H1 (cell line): ENCODE measurements at regions not wholly inside any gene's neighbourhood (a gene's known extent, or its start where the extent isn't known, plus 50 kb on each side); places are given as distances from the start of the nearest gene placed in this dataset.

ENCODE experiments used
- CTCF ChIA-PET: fragments of 300-600 bp; sonication (Branson Sonifier 250); formaldehyde crosslinking; loops from one replicate; lab custom pipeline; 2021; ENCODE audit not compliant: partially characterized antibody; lab: Charles Lee
- POLR2A ChIA-PET: fragments of 300-600 bp; sonication (Branson Sonifier 250); formaldehyde crosslinking; loops from one replicate; lab custom pipeline; 2021; ENCODE audit warnings: inconsistent platforms; ENCODE audit not compliant: partially characterized antibody; lab: Charles Lee
- DNase-seq, 2 experiments: peaks; one replicate each; pipeline versions ENCODE4 v3.0.0 to v3.0.0-alpha.2; 2010 to 2022; ENCODE audit warnings: low spot score in 2 of 2, low read depth in 1 of 2, mixed read lengths in 1 of 2
- FAIRE-seq: peaks from 2 replicates; lab custom pipeline; 2011; peaks lifted over from hg19 to GRCh38; lab: Jason Lieb, UNC
- H2AFZ ChIP-seq: 2 replicates; pipeline ENCODE4 v1.8.1; 2012; ENCODE audit warnings: low read length, inconsistent platforms
- H2AK5ac ChIP-seq: 2 replicates; pipeline ENCODE4 v1.6.1; 2013; ENCODE audit warnings: low read depth, low read length
- H2BK120ac ChIP-seq: replicated peaks from 2 replicates; pipeline ENCODE3; 2013; ENCODE audit warnings: low read depth, low read length, inconsistent platforms
- H2BK12ac ChIP-seq: 2 replicates; pipeline ENCODE4 v1.6.1; 2013; ENCODE audit warnings: low read depth, low read length
- H2BK15ac ChIP-seq: 2 replicates; pipeline ENCODE4 v1.6.1; 2013; ENCODE audit warnings: low read length
- H2BK20ac ChIP-seq: 2 replicates; pipeline ENCODE4 v1.6.1; 2013; ENCODE audit warnings: low read length
- H2BK5ac ChIP-seq: 2 replicates; pipeline ENCODE4 v1.6.1; 2013; ENCODE audit warnings: low read depth, low read length
- H3K14ac ChIP-seq: 2 replicates; pipeline ENCODE4 v1.6.1; 2013; ENCODE audit warnings: inconsistent platforms; ENCODE audit not compliant: insufficient read length
- H3K18ac ChIP-seq: 2 replicates; pipeline ENCODE4 v1.6.1; 2013; ENCODE audit warnings: low read length; ENCODE audit errors: extremely low read depth
- H3K23ac ChIP-seq: 2 replicates; pipeline ENCODE4 v1.6.1; 2013; ENCODE audit warnings: inconsistent platforms; ENCODE audit not compliant: insufficient read length
- H3K23me2 ChIP-seq: 2 replicates; pipeline ENCODE4 v1.6.1; 2013; ENCODE audit warnings: low read depth, low read length
- H3K27ac ChIP-seq: 2 replicates; pipeline ENCODE4 v1.6.1; 2011; ENCODE audit warnings: low read depth, low read length, inconsistent platforms
- H3K27me3 ChIP-seq, 4 experiments: replicated peaks in 1 of 4; 1 replicate in 1 of 4; 2 replicates in 3 of 4; pipeline versions ENCODE4 v1.6.1 to v1.8.1; 2011 to 2013; ENCODE audit warnings: low read length in 3 of 4, mild to moderate bottlenecking in 3 of 4, inconsistent platforms in 2 of 4, mixed read lengths in 2 of 4, moderate library complexity in 1 of 4; ENCODE audit not compliant: control insufficient read depth in 3 of 4, insufficient read depth in 3 of 4; ENCODE audit errors: extremely low read depth in 1 of 4
- H3K36me3 ChIP-seq, 4 experiments: 2 replicates each; pipeline versions ENCODE4 v1.6.1 to v1.8.1; 2011 to 2013; ENCODE audit warnings: mild to moderate bottlenecking in 4 of 4, low read length in 3 of 4, moderate library complexity in 2 of 4, control low read depth in 1 of 4, inconsistent platforms in 1 of 4; ENCODE audit not compliant: insufficient read depth in 4 of 4, control insufficient read depth in 2 of 4
- H3K4ac ChIP-seq: replicated peaks from 2 replicates; pipeline ENCODE3; 2013; ENCODE audit warnings: low read length, low read depth, mixed read lengths, inconsistent platforms; ENCODE audit not compliant: insufficient read length
- H3K4me1 ChIP-seq, 4 experiments: replicated peaks in 1 of 4; 1 replicate in 1 of 4; 2 replicates in 3 of 4; pipeline versions ENCODE4 v1.6.1 to v1.8.1; 2011 to 2013; ENCODE audit warnings: low read length in 3 of 4, inconsistent platforms in 2 of 4, mixed read lengths in 1 of 4; ENCODE audit not compliant: insufficient read depth in 4 of 4, control insufficient read depth in 3 of 4
- H3K4me2 ChIP-seq, 2 experiments: 2 replicates each; pipeline versions ENCODE4 v1.6.1 to v1.8.1; 2011 to 2013; ENCODE audit warnings: low read depth in 2 of 2, low read length in 2 of 2, control low read depth in 1 of 2, inconsistent platforms in 1 of 2, mild to moderate bottlenecking in 1 of 2; ENCODE audit not compliant: insufficient read depth in 1 of 2
- H3K4me3 ChIP-seq, 4 experiments: fragments of 200-600, 300-600 bp in 1 of 4; sonication (generic), shearing (Covaris generic), sonication (Bioruptor Twin) in 1 of 4; 2 replicates each; pipeline versions ENCODE4 v1.5.1 to v1.8.1; 2011 to 2016; ENCODE audit warnings: low read length in 4 of 4, low read depth in 3 of 4, control low read depth in 2 of 4, inconsistent platforms in 2 of 4, mild to moderate bottlenecking in 2 of 4, mixed read lengths in 1 of 4, moderate library complexity in 1 of 4; ENCODE audit not compliant: insufficient read depth in 2 of 4; ENCODE audit errors: extremely low read depth in 1 of 4
- H3K56ac ChIP-seq: replicated peaks from 2 replicates; pipeline ENCODE3; 2013; ENCODE audit warnings: low read depth, mild to moderate bottlenecking, mixed read lengths, low read length, inconsistent platforms; ENCODE audit not compliant: insufficient read length
- H3K79me1 ChIP-seq: 2 replicates; pipeline ENCODE4 v1.6.1; 2013; ENCODE audit warnings: low read depth, low read length, control low read depth
- H3K79me2 ChIP-seq, 2 experiments: 2 replicates each; pipeline versions ENCODE4 v1.6.1 to v1.8.1; 2012 to 2013; ENCODE audit warnings: low read length in 2 of 2, mild to moderate bottlenecking in 2 of 2, inconsistent platforms in 1 of 2; ENCODE audit not compliant: insufficient read depth in 2 of 2, control insufficient read depth in 1 of 2
- H3K9ac ChIP-seq, 4 experiments: replicated peaks in 1 of 4; 1 replicate in 1 of 4; 2 replicates in 3 of 4; pipeline versions ENCODE4 v1.6.1 to v1.8.1; 2011 to 2013; ENCODE audit warnings: low read depth in 3 of 4, low read length in 3 of 4, control low read depth in 2 of 4, mild to moderate bottlenecking in 2 of 4, moderate library complexity in 2 of 4, inconsistent platforms in 1 of 4; ENCODE audit errors: extremely low read depth in 1 of 4
- H3K9me3 ChIP-seq, 2 experiments: 2 replicates each; pipeline versions ENCODE4 v1.6.1 to v1.8.1; 2012 to 2013; ENCODE audit warnings: mild to moderate bottlenecking in 2 of 2, moderate library complexity in 2 of 2, control low read depth in 1 of 2, inconsistent platforms in 1 of 2, low read depth in 1 of 2, low read length in 1 of 2, mixed read lengths in 1 of 2; ENCODE audit not compliant: insufficient read depth in 2 of 2
- H4K20me1 ChIP-seq, 2 experiments: replicated peaks in 1 of 2; 2 replicates each; pipeline versions ENCODE3 to v1.8.1; 2011 to 2013; ENCODE audit warnings: inconsistent platforms in 2 of 2, low read length in 2 of 2, mild to moderate bottlenecking in 1 of 2; ENCODE audit not compliant: insufficient read depth in 2 of 2, control insufficient read depth in 1 of 2
- H4K5ac ChIP-seq: 2 replicates; pipeline ENCODE4 v1.6.1; 2013; ENCODE audit warnings: low read length, low read depth, mixed read lengths, inconsistent platforms; ENCODE audit not compliant: insufficient read length
- H4K8ac ChIP-seq: 2 replicates; pipeline ENCODE4 v1.8.0; 2013; ENCODE audit warnings: mild to moderate bottlenecking, moderate library complexity, low read length, inconsistent platforms; ENCODE audit not compliant: insufficient read depth; ENCODE audit errors: extremely low read depth
- H4K91ac ChIP-seq: replicated peaks from 2 replicates; pipeline ENCODE3; 2013; ENCODE audit warnings: low read length, mixed read lengths, inconsistent platforms; ENCODE audit not compliant: insufficient read length
- EP300 ChIP-seq, 2 experiments: IDR thresholded peaks; 1 replicate in 1 of 2; 2 replicates in 1 of 2; pipeline ENCODE4 v1.6.1; 2011 to 2012; ENCODE audit warnings: low read depth in 2 of 2, low read length in 2 of 2, mild to moderate bottlenecking in 2 of 2, borderline replicate concordance in 1 of 2, inconsistent platforms in 1 of 2, moderate library complexity in 1 of 2
- POU5F1 ChIP-seq: IDR thresholded peaks from 2 replicates; pipeline ENCODE4 v1.6.1; 2011; ENCODE audit warnings: low read depth, mild to moderate bottlenecking, low read length, moderate library complexity
- RNF2 ChIP-seq: fragments of 200-900, 300-1000 bp; sonication (generic); IDR thresholded peaks from 2 replicates; pipeline ENCODE4 v1.7.1; 2016; ENCODE audit warnings: borderline replicate concordance, low read depth, mild to moderate bottlenecking, antibody characterized with exemption, low read length; ENCODE audit not compliant: poor library complexity, severe bottlenecking; ENCODE audit errors: missing control alignments
- SUZ12 ChIP-seq: fragments of 200-600 bp; sonication (generic); IDR thresholded peaks from 2 replicates; pipeline ENCODE4 v1.6.1; 2012; ENCODE audit warnings: mild to moderate bottlenecking, inconsistent platforms, low read length, moderate library complexity, mixed read lengths
- WGBS, 2 experiments: shearing (Covaris generic) in 1 of 2; methylation state at CpG; one replicate each; pipeline versions ENCODE4 v1.1.6 to v1.1.7; 2013 to 2015; ENCODE audit warnings: low lambda C conversion rate in 2 of 2, mixed read lengths in 2 of 2, inconsistent platforms in 1 of 2, low coverage in 1 of 2, missing lambda C conversion rate in 1 of 2; ENCODE audit not compliant: insufficient replicate concordance in 2 of 2, insufficient coverage in 1 of 2, insufficient read length in 1 of 2; ENCODE audit errors: extremely low coverage in 1 of 2, missing lambda C conversion rate in 1 of 2; 5-methylcytosine and 5-hydroxymethylcytosine counted together

- Histone ChIP-seq H3K18ac (no peak overlapping the region), H3K4me2 (no peak overlapping the region), H3K14ac (no peak overlapping the region), H3K79me2 (no peaks in the 10 kb centered on the region), H3K36me3 (no peaks in the 10 kb centered on the region), H3K9ac (no peak overlapping the region), H3K23ac (no peak overlapping the region), H3K56ac (no peak overlapping the region), H4K91ac (no peak overlapping the region), H3K4me3 (no peak overlapping the region), H2BK20ac (no peak overlapping the region), H3K27me3 (peaks cover 0 to 1% (median 0%) of the 10 kb centered on the region in 4 experiments; a peak in 1 of 7 replicates), H4K20me1 (no peaks in the 10 kb centered on the region), H3K4ac (no peak overlapping the region), H2AK5ac (no peak overlapping the region), H3K79me1 (no peaks in the 10 kb centered on the region), H2BK120ac (no peak overlapping the region), H3K27ac (no peak overlapping the region), H3K9me3 (peaks cover 0 to 2% of the 10 kb centered on the region in 2 experiments; a peak in 1 of 4 replicates), H2AFZ (no peak overlapping the region), H2BK12ac (no peak overlapping the region), H3K23me2 (no peaks in the 10 kb centered on the region), H2BK15ac (no peak overlapping the region), H2BK5ac (no peak overlapping the region), H3K4me1 (no peaks in the 10 kb centered on the region), H4K5ac (no peak overlapping the region), H4K8ac (no peak overlapping the region)
- no peak for DNase-seq
- FAIRE-seq: no peak
- no peak for TF ChIP-seq POU5F1
- TF ChIP-seq SUZ12: no peak
- TF ChIP-seq RNF2: no peak
- TF ChIP-seq EP300 (IDR thresholded peaks at IDR 0.05; ENCODE audit: borderline replicate concordance in 1 of 2, low read depth in 2 of 2, low read length in 2 of 2): no peak
- POLR2A ChIA-PET: no interaction called here
- 96% methylated on average over 1 of the region's 1 CpG; no CpG with 5 or more reads in 1 of the 2 experiments for WGBS, 2 experiments
- CTCF ChIA-PET: interaction anchor here (0.7 to 1.2 kb wide), 2 partner anchors 61 to 237 kb away, joined by 3 read pairs; no protein-coding TSS in a partner anchor
Measured at GRCh38 chr5:122256388-122256787, 55.6 kb upstream of the SNCAIP start.
